ENCODE measurements at regions not wholly inside any gene's neighbourhood (a gene's known extent, or its start where the extent isn't known, plus 50 kb on each side); places are given as distances from the start of the nearest gene placed in this dataset.

DNA sequence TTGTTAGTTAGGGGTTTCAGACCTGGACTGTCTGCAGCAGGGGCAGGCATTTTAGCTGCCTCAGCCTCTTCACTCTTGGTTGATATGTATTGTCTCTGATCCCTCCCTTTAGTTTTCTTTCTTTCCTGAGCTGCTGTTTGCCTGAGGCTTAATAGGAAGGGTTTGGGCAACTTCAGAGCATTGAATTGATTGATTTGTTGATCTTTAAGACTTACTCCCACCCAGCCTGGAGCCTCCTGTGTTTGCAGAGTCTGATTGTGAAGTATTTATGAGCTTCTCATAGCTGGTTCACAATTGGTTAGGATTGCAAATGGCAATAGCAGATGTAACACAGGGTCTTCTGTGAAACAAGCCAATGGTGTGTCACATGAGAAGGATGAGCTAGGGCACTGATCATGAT, 671.8 kb upstream of the SEMA6A start:
- no peak overlapping the region for H3K4me2 ChIP-seq (ENCODE audit: low read length)
- no peak overlapping the region for H3K4me3 ChIP-seq (ENCODE audit: low read depth, low read length, poor library complexity, severe bottlenecking)
- H3K4me1 ChIP-seq (ENCODE audit: insufficient read depth, low read length, poor library complexity, severe bottlenecking): no peaks in the 10 kb centered on the region
- TF ChIP-seq, protein P1, sequence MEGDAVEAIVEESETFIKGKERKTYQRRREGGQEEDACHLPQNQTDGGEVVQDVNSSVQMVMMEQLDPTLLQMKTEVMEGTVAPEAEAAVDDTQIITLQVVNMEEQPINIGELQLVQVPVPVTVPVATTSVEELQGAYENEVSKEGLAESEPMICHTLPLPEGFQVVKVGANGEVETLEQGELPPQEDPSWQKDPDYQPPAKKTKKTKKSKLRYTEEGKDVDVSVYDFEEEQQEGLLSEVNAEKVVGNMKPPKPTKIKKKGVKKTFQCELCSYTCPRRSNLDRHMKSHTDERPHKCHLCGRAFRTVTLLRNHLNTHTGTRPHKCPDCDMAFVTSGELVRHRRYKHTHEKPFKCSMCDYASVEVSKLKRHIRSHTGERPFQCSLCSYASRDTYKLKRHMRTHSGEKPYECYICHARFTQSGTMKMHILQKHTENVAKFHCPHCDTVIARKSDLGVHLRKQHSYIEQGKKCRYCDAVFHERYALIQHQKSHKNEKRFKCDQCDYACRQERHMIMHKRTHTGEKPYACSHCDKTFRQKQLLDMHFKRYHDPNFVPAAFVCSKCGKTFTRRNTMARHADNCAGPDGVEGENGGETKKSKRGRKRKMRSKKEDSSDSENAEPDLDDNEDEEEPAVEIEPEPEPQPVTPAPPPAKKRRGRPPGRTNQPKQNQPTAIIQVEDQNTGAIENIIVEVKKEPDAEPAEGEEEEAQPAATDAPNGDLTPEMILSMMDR (conservative IDR thresholded peaks at IDR 0.05; ENCODE audit: low read length): no peak
- no peak for TF ChIP-seq EZH2phosphoT487 (IDR thresholded peaks at IDR 0.05; ENCODE audit: borderline replicate concordance, low read depth, low read length)
- ChIA-PET CTCF (ENCODE audit: unreplicated experiment) (no interaction called here), POLR2A (no interaction called here)
- H3K9me2 ChIP-seq (ENCODE audit: insufficient read depth, low read length): no peaks in the 10 kb centered on the region
- BruUV-seq (replicated peaks): no TSS peak
- no peaks in the 10 kb centered on the region for H3K79me2 ChIP-seq (ENCODE audit: insufficient read depth, low read depth, low read length)
- no peaks in the 10 kb centered on the region for H4K20me1 ChIP-seq (ENCODE audit: insufficient read depth, low read length)
- H3K27ac ChIP-seq (ENCODE audit: low read depth, low read length, poor library complexity, severe bottlenecking): no peak overlapping the region
- H3K36me3 ChIP-seq (ENCODE audit: insufficient read depth, low read length): no peaks in the 10 kb centered on the region
- intact Hi-C loops (cut with micrococcal nuclease; ENCODE audit: unreplicated experiment): no loop called here
- DNase-seq (ENCODE audit: low spot score): no peak
- H2AFZ ChIP-seq (ENCODE audit: low read length): no peak overlapping the region
- H3K9me3 ChIP-seq (ENCODE audit: low read length): no peaks in the 10 kb centered on the region

DNA sequence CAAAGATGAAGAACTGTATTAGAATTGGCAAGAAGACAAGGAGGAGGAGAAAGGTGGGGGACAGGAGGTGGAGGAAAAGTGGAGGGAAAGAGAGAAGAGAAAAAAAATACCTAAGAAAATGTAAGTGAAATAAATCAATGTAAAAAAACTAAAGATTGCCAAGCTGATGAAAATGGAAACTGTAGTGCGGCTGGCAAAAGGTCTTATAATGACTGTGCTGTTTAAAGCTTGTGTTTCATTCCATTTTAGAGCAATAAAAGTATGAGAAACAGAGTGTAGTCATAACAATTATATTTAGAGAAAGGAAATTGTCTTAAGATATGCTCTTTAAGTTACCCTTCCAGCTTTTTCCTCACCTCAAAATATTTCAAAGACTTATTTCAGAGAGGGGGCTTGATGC, 670.5 kb upstream of the SEMA6A start:
- POLR2A ChIA-PET: interaction anchor here (0.6 to 0.7 kb wide), 2 partner anchors 8 to 640 kb away, joined by 3 to 4 read pairs; no protein-coding TSS in a partner anchor
- no peak for DNase-seq (ENCODE audit: low spot score)
- H4K20me1 ChIP-seq (ENCODE audit: insufficient read depth, low read length): no peaks in the 10 kb centered on the region
- H2AFZ ChIP-seq (ENCODE audit: low read length): no peak overlapping the region
- no peaks in the 10 kb centered on the region for H3K9me3 ChIP-seq (ENCODE audit: low read length)
- intact Hi-C loops (cut with micrococcal nuclease; ENCODE audit: unreplicated experiment): no loop called here
- H3K4me1 ChIP-seq (ENCODE audit: insufficient read depth, low read length, poor library complexity, severe bottlenecking): no peaks in the 10 kb centered on the region
- H3K79me2 ChIP-seq (ENCODE audit: insufficient read depth, low read depth, low read length): no peaks in the 10 kb centered on the region
- CTCF ChIA-PET (ENCODE audit: unreplicated experiment): no interaction called here
- BruUV-seq (replicated peaks): no TSS peak
- no peak overlapping the region for H3K4me2 ChIP-seq (ENCODE audit: low read length)
- no peak overlapping the region for H3K4me3 ChIP-seq (ENCODE audit: low read depth, low read length, poor library complexity, severe bottlenecking)
- H3K27ac ChIP-seq (ENCODE audit: low read depth, low read length, poor library complexity, severe bottlenecking): no peak overlapping the region
- no peaks in the 10 kb centered on the region for H3K9me2 ChIP-seq (ENCODE audit: insufficient read depth, low read length)
- H3K36me3 ChIP-seq (ENCODE audit: insufficient read depth, low read length): no peaks in the 10 kb centered on the region
- TF ChIP-seq EZH2phosphoT487 (IDR thresholded peaks at IDR 0.05; ENCODE audit: borderline replicate concordance, low read depth, low read length): no peak
- TF ChIP-seq, protein P1 (conservative IDR thresholded peaks at IDR 0.05; ENCODE audit: low read length): no peak

DNA sequence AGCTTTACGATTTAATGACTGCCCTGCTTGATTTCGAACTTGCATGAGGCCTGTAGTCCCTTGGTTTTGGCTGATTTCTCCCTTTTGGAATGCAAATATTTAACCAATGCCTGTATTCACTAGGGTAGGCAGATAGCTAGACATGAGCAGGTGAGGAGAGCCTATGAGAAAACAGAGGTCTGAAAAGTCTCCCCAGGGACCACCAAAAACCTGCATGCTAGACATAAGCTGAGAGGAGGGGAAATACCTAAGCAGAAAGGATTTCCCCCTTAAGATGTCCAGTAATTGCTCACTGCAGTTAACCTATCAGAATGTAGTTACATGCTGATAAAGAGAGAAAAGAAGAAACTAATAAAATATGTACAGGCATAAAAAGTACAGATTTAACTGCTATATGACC, 667.4 kb upstream of the SEMA6A start:
- ChIA-PET POLR2A (interaction anchor here (0.5 kb wide), 1 partner anchor 52 kb away, joined by 6 read pairs; no protein-coding TSS in a partner anchor), CTCF (ENCODE audit: unreplicated experiment) (no interaction called here)
- no peaks in the 10 kb centered on the region for H3K79me2 ChIP-seq (ENCODE audit: insufficient read depth, low read depth, low read length)
- H3K4me3 ChIP-seq (ENCODE audit: low read depth, low read length, poor library complexity, severe bottlenecking): no peak overlapping the region
- DNase-seq (ENCODE audit: low spot score): no peak
- H2AFZ ChIP-seq (ENCODE audit: low read length): no peak overlapping the region
- H3K36me3 ChIP-seq (ENCODE audit: insufficient read depth, low read length): no peaks in the 10 kb centered on the region
- H3K4me2 ChIP-seq (ENCODE audit: low read length): no peak overlapping the region
- no TSS peak for BruUV-seq (replicated peaks)
- no peak overlapping the region for H3K27ac ChIP-seq (ENCODE audit: low read depth, low read length, poor library complexity, severe bottlenecking)
- no peaks in the 10 kb centered on the region for H4K20me1 ChIP-seq (ENCODE audit: insufficient read depth, low read length)
- H3K4me1 ChIP-seq (ENCODE audit: insufficient read depth, low read length, poor library complexity, severe bottlenecking): no peaks in the 10 kb centered on the region
- intact Hi-C loops (cut with micrococcal nuclease; ENCODE audit: unreplicated experiment): no loop called here
- no peaks in the 10 kb centered on the region; the same call in 1 of the 2 replicates for H3K9me2 ChIP-seq (ENCODE audit: insufficient read depth, low read length)
- TF ChIP-seq, protein P1 (conservative IDR thresholded peaks at IDR 0.05; ENCODE audit: low read length): no peak
- TF ChIP-seq EZH2phosphoT487 (IDR thresholded peaks at IDR 0.05; ENCODE audit: borderline replicate concordance, low read depth, low read length): no peak
- H3K9me3 ChIP-seq (ENCODE audit: low read length): no peaks in the 10 kb centered on the region
